GM19395 (cell line): ENCODE measurements at regions not wholly inside any gene's neighbourhood (a gene's known extent, or its start where the extent isn't known, plus 50 kb on each side); places are given as distances from the start of the nearest gene placed in this dataset.
A peak's percentile ranks its signal among the peaks of the same experiment; 100 is the strongest.

Source experiments
- ATAC-seq: cut with Tn5 transposase; IDR thresholded peaks from one replicate; pipeline ENCODE4 v1.9.1; 2021; ENCODE audit warnings: mild to moderate bottlenecking, moderate library complexity; ENCODE audit not compliant: unreplicated experiment

DNA sequence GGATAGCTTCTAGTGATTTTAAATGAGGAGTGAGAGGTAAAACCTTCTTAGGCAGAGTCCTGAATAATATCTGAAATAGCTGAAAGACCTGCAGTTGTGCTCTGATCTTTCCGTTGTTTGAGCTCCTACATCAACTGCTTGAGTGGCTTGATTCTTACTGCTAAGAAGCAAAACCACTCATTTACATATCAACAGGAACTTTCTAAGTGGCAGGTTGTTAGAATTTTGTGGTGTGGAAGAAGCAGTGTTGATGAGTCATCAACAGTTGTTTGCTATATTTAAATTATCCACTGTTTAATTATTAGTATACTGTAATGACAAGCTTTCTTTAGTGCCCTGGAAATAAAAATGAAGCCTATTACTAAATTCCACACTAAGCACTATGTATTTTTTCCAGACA is 689.5 kb downstream of the DNAJB9 start:
- ATAC-seq = peak; percentile 47

GRCh38 chr7:109261781-109262180 is 692.1 kb downstream of the DNAJB9 start:
- ATAC-seq = no peak

- no peak for ATAC-seq
Measured at GRCh38 chr7:109266610-109267009, 696.9 kb downstream of the DNAJB9 start.

DNA sequence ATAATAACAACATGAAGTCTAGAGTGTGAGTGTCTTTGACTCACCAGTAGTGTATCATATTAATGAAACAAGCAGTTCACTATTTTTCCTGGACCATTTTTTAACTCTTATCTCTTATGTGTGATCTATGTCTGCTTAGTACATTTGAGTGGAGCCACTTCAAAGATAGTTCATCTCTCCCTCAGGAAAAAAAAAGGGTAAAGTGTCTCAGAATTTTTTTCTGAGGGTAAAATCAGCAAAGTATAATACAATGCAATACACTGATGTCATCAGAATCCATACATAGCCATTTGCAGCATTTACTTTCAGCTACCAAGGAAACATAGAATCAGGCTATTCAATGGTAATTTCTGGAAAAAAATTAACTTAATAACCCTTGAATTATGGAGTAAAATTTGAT is 706.7 kb downstream of the DNAJB9 start:
- no peak for ATAC-seq

GRCh38 chr7:109282726-109283125 is 713.1 kb downstream of the DNAJB9 start:
- no peak for ATAC-seq

DNA sequence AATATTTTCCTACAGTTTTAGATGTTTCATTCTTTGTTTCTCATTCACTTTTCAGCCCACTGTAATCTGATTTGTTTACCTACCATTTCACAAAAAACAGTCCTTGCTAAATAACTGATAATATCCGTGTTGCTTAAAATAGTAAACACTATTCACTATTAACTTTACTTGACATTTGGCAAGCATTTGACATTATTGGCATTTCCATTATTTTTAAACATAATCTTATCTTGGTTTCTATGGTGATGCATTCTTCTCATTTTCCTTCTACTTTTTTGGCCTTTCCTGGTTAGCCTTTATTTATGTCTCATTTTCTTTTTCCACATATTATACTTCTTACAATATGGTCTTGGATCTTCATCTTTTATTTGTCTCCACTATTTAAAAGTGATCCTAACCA is 715.3 kb downstream of the DNAJB9 start:
- ATAC-seq = no peak

- no peak for ATAC-seq
Measured at GRCh38 chr7:109295158-109295557, 725.5 kb downstream of the DNAJB9 start.

DNA sequence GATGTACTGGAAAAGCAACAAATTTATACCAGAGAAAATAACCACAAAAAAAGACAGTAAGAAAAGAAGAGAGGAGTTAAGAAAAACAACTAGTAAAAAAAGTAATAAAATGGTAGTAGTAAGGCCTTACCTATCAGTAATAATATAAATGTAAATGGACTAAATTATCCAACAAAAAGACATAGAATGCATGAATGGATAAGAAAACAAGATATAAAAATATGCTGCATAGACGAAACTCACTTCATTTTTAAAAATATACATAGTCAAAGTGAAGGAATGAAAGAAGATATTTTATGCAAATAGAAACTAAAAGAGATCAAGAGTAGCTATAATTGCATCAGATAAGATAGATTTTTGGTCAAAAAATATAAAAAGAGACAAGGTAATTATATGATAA is 739.1 kb downstream of the DNAJB9 start:
- no peak for ATAC-seq

DNA sequence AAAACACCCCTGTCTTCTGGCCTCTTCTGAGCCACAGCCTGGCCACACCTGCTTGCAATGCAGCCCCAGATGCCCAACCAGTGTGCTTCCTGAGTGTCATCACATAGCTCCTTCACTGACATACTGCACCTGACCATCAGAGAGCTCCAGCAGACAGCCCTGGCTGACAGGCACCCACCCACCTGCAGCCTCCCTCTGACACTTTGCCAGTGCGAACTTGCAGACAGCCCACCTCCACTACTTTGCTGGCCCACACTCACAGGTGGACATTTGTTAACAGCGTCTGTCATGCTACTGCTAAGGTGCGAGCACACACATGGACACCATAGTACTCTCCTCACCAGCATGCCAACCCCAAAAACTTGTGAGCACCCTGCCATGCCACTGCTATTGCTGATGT is 740.1 kb downstream of the DNAJB9 start:
- no peak for ATAC-seq

DNA sequence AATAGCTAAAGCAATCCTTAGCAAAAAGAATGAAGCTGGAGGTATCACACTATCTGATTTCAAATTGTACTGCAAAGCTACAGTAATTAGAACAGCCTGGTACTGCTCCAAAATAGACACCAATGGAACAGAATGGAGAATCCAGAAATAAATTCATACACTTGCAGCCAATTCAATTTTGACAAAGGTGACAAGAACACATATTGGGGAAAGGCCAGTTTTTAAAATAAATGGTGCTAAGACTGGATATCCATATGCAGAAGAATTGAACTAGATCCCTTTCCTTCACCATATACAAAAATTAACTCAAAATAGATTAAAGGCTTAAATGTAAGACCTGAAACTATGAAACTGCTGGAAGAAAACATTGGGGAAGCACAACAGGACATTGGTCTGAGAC is 748.5 kb downstream of the DNAJB9 start:
- ATAC-seq = no peak

GRCh38 chr7:109322833-109323232 is 753.2 kb downstream of the DNAJB9 start:
- ATAC-seq = no peak

DNA sequence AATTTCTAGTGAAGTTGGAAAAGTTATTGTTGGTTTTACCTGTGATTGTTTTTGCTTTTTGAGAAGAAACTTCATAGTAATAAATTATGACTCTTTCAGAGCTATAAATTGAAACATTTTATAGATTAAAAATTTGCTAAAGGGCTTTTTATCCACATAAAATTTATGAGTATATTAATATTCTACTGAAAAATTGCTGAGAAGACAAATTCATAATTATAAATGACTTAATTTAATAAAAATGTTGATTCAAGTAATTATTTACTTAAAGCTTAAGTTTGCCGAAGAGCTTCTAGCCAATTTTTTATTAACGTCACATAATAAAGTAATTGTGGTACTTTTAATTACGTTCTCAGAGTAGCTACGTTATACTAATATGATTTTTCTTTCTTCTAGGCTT is 761.7 kb downstream of the DNAJB9 start:
- ATAC-seq = no peak

- no peak for ATAC-seq
Measured at GRCh38 chr7:109335951-109336350, 766.3 kb downstream of the DNAJB9 start.

- no peak for ATAC-seq
Measured at GRCh38 chr7:109336531-109336930, 766.9 kb downstream of the DNAJB9 start.

GRCh38 chr7:109343678-109344077 is 774.0 kb downstream of the DNAJB9 start:
- no peak for ATAC-seq

DNA sequence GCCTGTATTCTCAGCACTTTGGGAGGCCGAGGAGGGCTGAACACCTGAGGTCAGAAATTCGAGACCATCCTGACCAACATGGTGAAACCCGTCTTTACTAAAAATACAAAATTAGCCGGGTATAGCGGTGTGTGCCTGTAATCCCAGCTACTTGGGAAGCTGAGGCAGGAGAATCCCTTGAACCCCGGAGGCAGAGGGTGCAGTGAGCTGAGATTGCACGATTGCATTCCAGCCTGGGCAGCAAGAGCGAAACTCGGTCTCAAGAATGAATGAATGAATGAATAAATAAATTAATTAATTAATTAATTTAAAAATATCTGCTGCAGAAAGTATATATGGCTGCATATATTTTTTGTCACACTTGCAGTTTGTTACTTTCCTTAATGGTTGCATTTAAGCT is 781.8 kb downstream of the DNAJB9 start:
- ATAC-seq = no peak

GRCh38 chr7:109354000-109354399 is 784.3 kb downstream of the DNAJB9 start:
- no peak for ATAC-seq

- ATAC-seq = no peak
Measured at GRCh38 chr7:109354552-109354951, 784.9 kb downstream of the DNAJB9 start.

GRCh38 chr7:109375823-109376222 is 806.1 kb downstream of the DNAJB9 start:
- no peak for ATAC-seq

DNA sequence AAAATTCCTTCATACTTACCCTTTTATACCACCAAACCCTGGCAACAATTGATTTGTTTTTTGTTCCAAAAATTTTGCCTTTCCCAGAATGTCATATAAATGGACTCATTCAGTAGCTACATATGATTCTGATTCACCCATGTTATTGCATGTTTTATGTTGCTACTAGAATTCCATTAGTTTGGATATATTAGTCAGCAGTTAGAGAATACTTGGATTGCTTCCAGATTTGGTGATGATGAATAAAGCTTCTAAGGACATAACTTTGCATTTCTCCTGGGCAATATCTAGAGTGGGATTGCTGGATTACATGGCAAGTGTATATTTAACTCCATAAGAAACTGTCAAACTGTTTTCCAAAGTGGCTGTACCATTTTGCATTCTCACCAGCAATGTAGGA is 806.9 kb downstream of the DNAJB9 start:
- no peak for ATAC-seq

DNA sequence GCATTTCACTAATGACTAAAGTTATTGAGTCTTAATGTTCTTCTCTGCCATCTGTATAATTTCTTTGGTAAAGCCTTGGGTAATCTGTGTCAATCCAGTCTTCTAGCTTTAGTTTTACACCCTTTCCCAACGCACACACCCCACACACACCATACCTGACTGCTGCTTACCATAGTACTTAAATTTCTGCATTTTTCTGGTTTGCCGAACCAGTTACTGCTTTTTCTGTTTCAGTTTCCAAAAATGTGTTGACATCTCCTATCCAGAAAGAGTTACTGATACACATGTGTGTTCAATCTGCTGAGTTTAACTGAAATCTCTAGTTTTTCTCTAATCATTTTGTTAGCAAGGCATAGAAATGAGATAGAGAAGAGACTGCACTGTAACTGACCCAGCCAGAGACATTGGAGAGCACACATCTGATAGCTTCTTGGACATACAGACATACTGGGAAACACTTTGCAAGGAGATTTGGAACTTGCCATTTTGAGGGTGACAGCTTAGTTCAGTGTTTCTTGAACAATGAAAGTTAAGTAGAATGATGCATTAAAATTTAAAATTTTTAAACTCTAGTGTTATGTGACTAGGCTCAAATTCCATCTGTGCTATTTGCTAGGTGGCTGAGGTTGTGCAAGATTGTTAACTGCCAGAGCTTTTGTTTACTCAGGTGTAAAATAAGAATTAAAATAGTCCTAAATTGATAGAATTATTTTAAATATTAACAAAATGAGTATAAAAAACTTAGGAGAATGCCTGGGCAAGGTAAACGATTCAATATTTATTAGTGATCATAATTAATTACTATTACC is 807.6 kb downstream of the DNAJB9 start:
- no peak for ATAC-seq

GRCh38 chr7:109386959-109387358 is 817.3 kb downstream of the DNAJB9 start:
- ATAC-seq = no peak

DNA sequence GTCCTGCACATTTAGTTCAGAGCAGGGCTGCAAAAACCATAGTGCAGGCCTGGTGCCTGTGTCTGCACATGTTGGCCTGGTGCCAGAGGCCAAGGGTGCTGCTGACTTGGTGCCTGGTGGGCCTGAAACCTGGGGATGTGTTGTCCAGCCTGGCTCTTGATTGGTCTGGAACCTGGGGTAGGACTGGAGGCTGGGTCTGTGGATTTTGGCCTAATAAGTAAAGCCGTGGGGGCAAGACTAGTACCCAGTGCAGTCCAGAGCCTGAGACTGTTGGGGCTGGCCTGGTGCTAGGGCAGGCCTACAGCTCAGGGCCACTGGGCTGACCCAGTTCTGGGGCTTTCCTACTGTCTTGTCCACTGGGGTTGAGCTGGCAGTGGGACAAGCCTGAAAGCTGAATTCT is 817.9 kb downstream of the DNAJB9 start:
- no peak for ATAC-seq
